ENCODE measurements at regions not wholly inside any gene's neighbourhood (a gene's known extent, or its start where the extent isn't known, plus 50 kb on each side); places are given as distances from the start of the nearest gene placed in this dataset.
"Not testable (repeated sequence)": the region's sequence is repeated elsewhere in the genome, so short reads cannot be mapped to it uniquely, and the experiment has no call there.

DNA sequence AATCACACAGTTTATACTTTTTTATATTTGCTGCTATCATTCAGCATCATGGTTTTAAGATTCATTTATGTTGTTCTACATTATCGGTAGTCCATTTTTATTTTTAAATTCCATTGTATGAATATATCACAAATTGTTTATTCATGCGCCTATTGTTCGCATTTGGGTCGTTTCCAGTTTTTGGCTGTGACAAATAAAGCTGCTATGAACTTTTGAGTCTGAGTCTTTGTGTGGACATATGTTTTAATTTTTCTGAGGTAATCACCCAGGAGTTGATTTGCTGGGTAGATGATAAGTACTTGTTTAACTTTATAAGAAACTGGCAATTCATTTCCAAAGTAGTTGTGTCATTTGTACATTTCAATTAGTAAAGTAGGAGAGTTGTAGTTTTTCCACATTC, 74.2 kb upstream of the CSNK1A1L start:
- H4K20me1 ChIP-seq (ENCODE audit: control insufficient read depth, insufficient read depth, low read depth, low read length), result no peaks in the 10 kb centered on the region
- no peaks in the 10 kb centered on the region for H3K27me3 ChIP-seq (ENCODE audit: control insufficient read depth, low read length)
- no peak overlapping the region for H3K4me3 ChIP-seq (ENCODE audit: low read length)
- no peaks in the 10 kb centered on the region for H3K36me3 ChIP-seq (ENCODE audit: control insufficient read depth, low read length)
- peaks cover 12% of the 10 kb centered on the region for H3K4me1 ChIP-seq (ENCODE audit: control insufficient read depth, low read length)
- no peaks in the 10 kb centered on the region for H3K9me2 ChIP-seq (replicated peaks; ENCODE audit: control insufficient read depth, low read length)
- no peak for TF ChIP-seq EZH2phosphoT487 (IDR thresholded peaks at IDR 0.05; ENCODE audit: borderline replicate concordance, low read length)
- TF ChIP-seq, protein P1, sequence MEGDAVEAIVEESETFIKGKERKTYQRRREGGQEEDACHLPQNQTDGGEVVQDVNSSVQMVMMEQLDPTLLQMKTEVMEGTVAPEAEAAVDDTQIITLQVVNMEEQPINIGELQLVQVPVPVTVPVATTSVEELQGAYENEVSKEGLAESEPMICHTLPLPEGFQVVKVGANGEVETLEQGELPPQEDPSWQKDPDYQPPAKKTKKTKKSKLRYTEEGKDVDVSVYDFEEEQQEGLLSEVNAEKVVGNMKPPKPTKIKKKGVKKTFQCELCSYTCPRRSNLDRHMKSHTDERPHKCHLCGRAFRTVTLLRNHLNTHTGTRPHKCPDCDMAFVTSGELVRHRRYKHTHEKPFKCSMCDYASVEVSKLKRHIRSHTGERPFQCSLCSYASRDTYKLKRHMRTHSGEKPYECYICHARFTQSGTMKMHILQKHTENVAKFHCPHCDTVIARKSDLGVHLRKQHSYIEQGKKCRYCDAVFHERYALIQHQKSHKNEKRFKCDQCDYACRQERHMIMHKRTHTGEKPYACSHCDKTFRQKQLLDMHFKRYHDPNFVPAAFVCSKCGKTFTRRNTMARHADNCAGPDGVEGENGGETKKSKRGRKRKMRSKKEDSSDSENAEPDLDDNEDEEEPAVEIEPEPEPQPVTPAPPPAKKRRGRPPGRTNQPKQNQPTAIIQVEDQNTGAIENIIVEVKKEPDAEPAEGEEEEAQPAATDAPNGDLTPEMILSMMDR (IDR thresholded peaks at IDR 0.05; ENCODE audit: low read depth, low read length, poor library complexity, severe bottlenecking), result no peak
- no peak overlapping the region for H3K27ac ChIP-seq (ENCODE audit: low read depth, low read length)
- no peaks in the 10 kb centered on the region for H3K9me3 ChIP-seq (ENCODE audit: control insufficient read depth, insufficient read depth, low read length)
- H3K4me2 ChIP-seq (ENCODE audit: low read length), result no peak overlapping the region
- no peaks in the 10 kb centered on the region for H3K79me2 ChIP-seq (ENCODE audit: control insufficient read depth, low read length)
- H3F3A ChIP-seq (ENCODE audit: control insufficient read depth, insufficient read depth), result no peaks in the 10 kb centered on the region

DNA sequence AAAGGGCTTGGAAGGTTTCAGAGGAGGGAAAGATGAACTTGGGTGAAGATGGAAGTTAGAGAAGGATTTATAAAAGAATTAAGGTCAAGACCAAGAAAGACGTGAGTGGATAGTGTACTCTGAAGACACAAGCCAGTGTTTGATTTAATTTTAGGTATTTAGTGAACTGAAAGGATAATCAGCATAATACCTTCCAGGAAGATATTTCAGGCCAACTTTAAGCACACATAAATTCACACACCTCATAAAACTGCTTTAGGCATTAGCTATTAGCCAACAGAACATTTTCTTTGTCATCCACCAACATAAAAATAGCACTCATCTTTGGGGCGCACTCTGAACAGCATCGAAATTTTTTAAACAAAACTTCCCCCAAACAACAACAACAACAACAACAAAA, 71.7 kb upstream of the CSNK1A1L start:
- H3K27ac ChIP-seq (ENCODE audit: low read depth, low read length), result no peak overlapping the region
- no peaks in the 10 kb centered on the region for H3K9me2 ChIP-seq (replicated peaks; ENCODE audit: control insufficient read depth, low read length)
- no peak for TF ChIP-seq EZH2phosphoT487 (IDR thresholded peaks at IDR 0.05; ENCODE audit: borderline replicate concordance, low read length)
- TF ChIP-seq, protein P1 (IDR thresholded peaks at IDR 0.05; ENCODE audit: low read depth, low read length, poor library complexity, severe bottlenecking), result no peak
- no peak overlapping the region for H3K4me2 ChIP-seq (ENCODE audit: low read length)
- no peaks in the 10 kb centered on the region for H3F3A ChIP-seq (ENCODE audit: control insufficient read depth, insufficient read depth)
- no peaks in the 10 kb centered on the region for H3K79me2 ChIP-seq (ENCODE audit: control insufficient read depth, low read length)
- no peak overlapping the region for H3K4me3 ChIP-seq (ENCODE audit: low read length)
- H3K27me3 ChIP-seq (ENCODE audit: control insufficient read depth, low read length), result no peaks in the 10 kb centered on the region
- no peaks in the 10 kb centered on the region for H3K9me3 ChIP-seq (ENCODE audit: control insufficient read depth, insufficient read depth, low read length)
- no peaks in the 10 kb centered on the region for H4K20me1 ChIP-seq (ENCODE audit: control insufficient read depth, insufficient read depth, low read depth, low read length)
- H3K36me3 ChIP-seq (ENCODE audit: control insufficient read depth, low read length), result no peaks in the 10 kb centered on the region
- no peaks in the 10 kb centered on the region for H3K4me1 ChIP-seq (ENCODE audit: control insufficient read depth, low read length)

DNA sequence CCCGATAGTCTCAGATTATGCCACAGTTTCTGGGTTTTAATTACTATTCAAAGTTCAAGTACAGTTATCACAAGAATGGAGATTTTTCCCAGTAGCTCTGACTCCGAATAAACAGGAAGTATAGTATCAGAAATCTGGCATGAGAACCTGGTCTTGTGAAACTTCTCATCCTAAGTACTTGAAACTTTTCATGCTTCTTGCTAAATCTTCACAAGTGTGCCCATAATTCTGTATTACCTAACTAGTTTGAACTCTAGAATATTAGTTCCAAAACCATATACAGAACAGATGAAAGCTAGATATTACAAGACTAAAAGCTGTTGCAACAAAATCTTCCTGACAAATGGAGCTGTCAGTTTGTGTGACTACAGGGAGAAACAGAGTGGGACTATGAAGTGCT, 70.5 kb upstream of the CSNK1A1L start:
- Histone ChIP-seq H3K4me1 (ENCODE audit: control insufficient read depth, low read length) (no peaks in the 10 kb centered on the region), H4K20me1 (ENCODE audit: control insufficient read depth, insufficient read depth, low read depth, low read length) (no peaks in the 10 kb centered on the region), H3K4me2 (ENCODE audit: low read length) (no peak overlapping the region), H3K9me2 (replicated peaks; ENCODE audit: control insufficient read depth, low read length) (no peaks in the 10 kb centered on the region), H3K27ac (ENCODE audit: low read depth, low read length) (no peak overlapping the region), H3K79me2 (ENCODE audit: control insufficient read depth, low read length) (no peaks in the 10 kb centered on the region), H3K27me3 (ENCODE audit: control insufficient read depth, low read length) (no peaks in the 10 kb centered on the region), H3K9me3 (ENCODE audit: control insufficient read depth, insufficient read depth, low read length) (no peaks in the 10 kb centered on the region), H3F3A (ENCODE audit: control insufficient read depth, insufficient read depth) (no peaks in the 10 kb centered on the region), H3K4me3 (ENCODE audit: low read length) (no peak overlapping the region), H3K36me3 (ENCODE audit: control insufficient read depth, low read length) (no peaks in the 10 kb centered on the region)
- no peak for TF ChIP-seq EZH2phosphoT487 (IDR thresholded peaks at IDR 0.05; ENCODE audit: borderline replicate concordance, low read length)
- TF ChIP-seq, protein P1 (IDR thresholded peaks at IDR 0.05; ENCODE audit: low read depth, low read length, poor library complexity, severe bottlenecking), result no peak

DNA sequence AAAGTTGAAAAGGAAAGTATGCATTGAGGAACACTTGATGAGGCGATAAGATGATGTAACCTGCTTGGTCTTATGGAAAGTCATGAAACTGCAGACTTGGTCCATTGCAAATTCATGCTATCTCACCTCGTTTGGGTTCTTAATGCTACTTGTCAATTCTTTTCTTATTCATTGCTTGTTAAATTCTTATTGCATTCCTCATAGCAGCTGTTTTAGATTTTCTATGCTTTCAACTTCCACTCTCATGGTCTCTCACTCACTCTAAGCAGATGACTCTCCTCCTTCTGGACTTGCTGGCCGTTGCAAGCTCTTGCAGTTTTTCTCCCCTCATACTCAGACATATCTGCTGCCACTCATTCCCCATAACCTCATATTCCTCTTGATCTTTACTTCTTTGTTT, 67.8 kb upstream of the CSNK1A1L start:
- Histone ChIP-seq H3K4me1 (ENCODE audit: control insufficient read depth, low read length) (no peaks in the 10 kb centered on the region), H3K9me3 (ENCODE audit: control insufficient read depth, insufficient read depth, low read length) (no peaks in the 10 kb centered on the region), H3K4me3 (ENCODE audit: low read length) (no peak overlapping the region), H3K9me2 (replicated peaks; ENCODE audit: control insufficient read depth, low read length) (no peaks in the 10 kb centered on the region), H3K79me2 (ENCODE audit: control insufficient read depth, low read length) (no peaks in the 10 kb centered on the region), H3K27me3 (ENCODE audit: control insufficient read depth, low read length) (no peaks in the 10 kb centered on the region), H3K36me3 (ENCODE audit: control insufficient read depth, low read length) (no peaks in the 10 kb centered on the region), H3F3A (ENCODE audit: control insufficient read depth, insufficient read depth) (no peaks in the 10 kb centered on the region), H4K20me1 (ENCODE audit: control insufficient read depth, insufficient read depth, low read depth, low read length) (no peaks in the 10 kb centered on the region), H3K27ac (ENCODE audit: low read depth, low read length) (no peak overlapping the region), H3K4me2 (ENCODE audit: low read length) (no peak overlapping the region)
- TF ChIP-seq, protein P1 (IDR thresholded peaks at IDR 0.05; ENCODE audit: low read depth, low read length, poor library complexity, severe bottlenecking), result no peak
- TF ChIP-seq EZH2phosphoT487 (IDR thresholded peaks at IDR 0.05; ENCODE audit: borderline replicate concordance, low read length), result no peak

DNA sequence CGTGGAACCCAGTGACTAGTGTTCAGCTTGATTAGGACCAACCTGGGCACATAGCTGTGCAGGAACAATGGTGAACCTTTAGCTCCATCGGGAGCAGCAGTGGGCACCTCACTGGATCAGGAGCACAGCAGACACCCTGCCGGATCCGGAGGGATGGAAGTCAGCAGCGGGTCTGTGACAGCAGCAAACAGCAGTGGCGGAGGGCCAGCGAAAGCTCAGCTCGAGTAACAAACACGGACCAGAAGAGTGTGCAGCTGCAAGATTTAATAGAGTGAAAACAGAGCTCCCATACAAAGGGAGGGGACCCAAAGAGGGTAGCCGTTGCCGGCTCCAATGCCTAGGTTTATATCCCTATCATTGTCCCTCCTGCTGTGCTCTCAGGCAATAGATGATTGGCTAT, 66.8 kb upstream of the CSNK1A1L start:
- not testable (repeated sequence) for H3K9me3 ChIP-seq (ENCODE audit: control insufficient read depth, insufficient read depth, low read length); H3K4me1 ChIP-seq (ENCODE audit: control insufficient read depth, low read length); H3K27me3 ChIP-seq (ENCODE audit: control insufficient read depth, low read length); H3K27ac ChIP-seq (ENCODE audit: low read depth, low read length); H3K79me2 ChIP-seq (ENCODE audit: control insufficient read depth, low read length); H3F3A ChIP-seq (ENCODE audit: control insufficient read depth, insufficient read depth); H3K4me3 ChIP-seq (ENCODE audit: low read length); H3K9me2 ChIP-seq (replicated peaks; ENCODE audit: control insufficient read depth, low read length); H3K4me2 ChIP-seq (ENCODE audit: low read length); H3K36me3 ChIP-seq (ENCODE audit: control insufficient read depth, low read length); H4K20me1 ChIP-seq (ENCODE audit: control insufficient read depth, insufficient read depth, low read depth, low read length)

Data from DOHH2 (cell line).